DMS114 treated with DMSO at 0.1 percent for 48 hours (cell line): ENCODE measurements at regions not wholly inside any gene's neighbourhood (a gene's known extent, or its start where the extent isn't known, plus 50 kb on each side); places are given as distances from the start of the nearest gene placed in this dataset.
"Not testable (repeated sequence)": the region's sequence is repeated elsewhere in the genome, so short reads cannot be mapped to it uniquely, and the experiment has no call there.

Source experiments
- DNase-seq: peaks from one replicate; lab custom pipeline; 2025; ENCODE audit not compliant: unreplicated experiment; lab: John Stamatoyannopoulos, UW

DNA sequence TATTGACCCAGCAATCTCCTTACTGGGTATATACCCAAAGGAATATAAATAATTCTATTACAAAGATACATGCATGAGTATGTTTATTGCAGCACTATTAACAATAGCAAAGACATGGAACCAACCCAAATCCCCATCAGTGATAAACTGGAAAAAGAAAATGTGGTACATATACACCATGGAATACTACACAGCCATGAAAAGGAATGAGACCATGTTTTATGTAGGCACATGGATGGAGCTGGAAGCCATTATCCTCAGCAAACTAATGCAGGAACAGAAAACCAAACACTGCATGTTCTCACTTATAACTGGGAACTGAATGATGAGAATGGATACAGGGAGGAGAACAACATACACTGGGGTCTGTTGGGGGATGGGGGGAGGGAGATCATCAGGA is 489.7 kb upstream of the KLF6 start:
- not testable (repeated sequence) for DNase-seq

DNA sequence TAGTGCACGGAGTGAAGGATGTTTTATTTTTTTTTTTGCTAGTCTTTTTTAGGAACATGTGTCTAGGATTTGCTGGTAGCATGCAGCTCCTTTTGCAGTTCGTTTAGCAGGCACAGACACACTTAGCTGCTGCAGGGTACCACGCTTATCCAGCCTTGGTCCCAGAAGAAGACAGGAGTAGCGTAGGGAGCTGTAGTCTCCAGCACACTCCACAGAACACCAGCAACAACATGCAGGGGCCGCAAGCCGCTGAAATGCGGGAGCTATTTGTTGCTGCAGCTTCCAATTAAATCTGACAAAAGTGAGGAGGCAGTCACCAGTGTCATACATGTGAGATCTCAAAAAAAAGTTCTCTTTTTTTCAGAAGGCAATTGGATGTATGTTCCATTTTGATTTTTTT is 486.2 kb upstream of the KLF6 start:
- DNase-seq: no peak

DNA sequence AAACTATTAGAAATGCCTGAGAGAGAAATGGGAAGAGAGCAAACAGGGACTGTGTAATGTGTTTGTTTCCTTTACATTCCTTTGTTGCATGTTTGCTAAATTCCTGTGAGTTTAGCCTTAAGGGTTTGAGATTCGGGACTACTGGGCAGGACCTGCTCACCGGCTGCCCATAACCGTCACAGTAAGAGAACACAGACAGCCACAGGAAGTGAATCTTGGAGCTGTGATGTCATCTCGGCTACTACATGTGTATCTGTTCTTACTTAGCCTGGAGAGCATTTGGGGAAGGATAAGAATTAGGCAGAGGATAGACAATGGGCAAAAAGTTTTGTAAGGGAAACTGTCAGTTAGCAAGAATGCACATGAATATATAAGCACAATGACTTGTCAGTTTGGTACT is 485.1 kb upstream of the KLF6 start:
- no peak for DNase-seq

DNA sequence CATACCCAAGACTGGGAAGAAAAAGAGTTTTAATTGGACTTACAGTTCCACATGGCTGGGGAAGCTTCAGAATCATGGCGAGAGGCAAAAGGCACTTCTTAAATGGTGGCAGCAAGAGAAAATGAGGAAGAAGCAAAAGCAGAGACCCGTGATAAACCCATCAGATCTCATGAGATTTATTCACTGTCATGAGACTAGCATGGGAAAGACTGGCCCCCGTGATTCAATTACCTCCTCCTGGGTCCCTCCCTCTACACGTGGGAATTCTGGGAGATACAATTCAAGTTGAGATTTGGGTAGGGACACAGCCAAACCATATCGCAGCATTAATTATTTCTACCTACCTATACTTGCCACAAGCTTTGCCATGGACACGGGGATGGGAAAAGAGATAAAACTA is 483.5 kb upstream of the KLF6 start:
- not testable (repeated sequence) for DNase-seq

DNA sequence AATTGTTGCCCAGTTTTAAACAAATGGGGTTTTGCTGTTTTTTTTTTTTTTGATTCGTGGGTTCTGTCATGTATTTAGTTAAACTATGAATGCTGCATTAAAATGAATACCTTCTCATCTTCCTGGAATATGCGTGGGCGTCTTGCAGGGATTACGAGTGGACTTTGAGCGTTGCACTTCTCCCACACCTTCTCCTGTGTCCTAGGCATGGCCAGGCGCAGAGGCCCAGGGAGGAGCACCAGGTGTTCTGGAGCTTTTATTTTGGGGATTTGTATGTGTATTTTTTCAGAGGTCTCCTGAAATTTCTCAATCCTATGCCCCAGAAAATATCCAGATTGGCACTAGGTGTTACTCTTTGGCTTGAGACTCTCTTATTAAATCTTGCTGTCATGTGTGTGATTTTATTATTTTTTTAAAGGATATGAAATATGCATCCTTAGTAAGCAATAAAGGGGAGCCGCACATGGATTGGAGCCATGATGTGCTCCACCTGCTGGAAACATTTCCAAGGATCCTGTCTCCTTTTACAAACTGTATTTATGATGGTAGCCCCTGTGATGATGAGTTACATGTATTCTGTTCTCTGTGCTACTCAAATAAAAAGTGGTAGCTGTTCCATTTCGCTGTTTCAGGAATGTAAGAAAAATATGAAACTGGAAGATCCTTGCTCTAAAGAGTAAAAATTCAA is 482.2 kb upstream of the KLF6 start:
- DNase-seq: no peak

DNA sequence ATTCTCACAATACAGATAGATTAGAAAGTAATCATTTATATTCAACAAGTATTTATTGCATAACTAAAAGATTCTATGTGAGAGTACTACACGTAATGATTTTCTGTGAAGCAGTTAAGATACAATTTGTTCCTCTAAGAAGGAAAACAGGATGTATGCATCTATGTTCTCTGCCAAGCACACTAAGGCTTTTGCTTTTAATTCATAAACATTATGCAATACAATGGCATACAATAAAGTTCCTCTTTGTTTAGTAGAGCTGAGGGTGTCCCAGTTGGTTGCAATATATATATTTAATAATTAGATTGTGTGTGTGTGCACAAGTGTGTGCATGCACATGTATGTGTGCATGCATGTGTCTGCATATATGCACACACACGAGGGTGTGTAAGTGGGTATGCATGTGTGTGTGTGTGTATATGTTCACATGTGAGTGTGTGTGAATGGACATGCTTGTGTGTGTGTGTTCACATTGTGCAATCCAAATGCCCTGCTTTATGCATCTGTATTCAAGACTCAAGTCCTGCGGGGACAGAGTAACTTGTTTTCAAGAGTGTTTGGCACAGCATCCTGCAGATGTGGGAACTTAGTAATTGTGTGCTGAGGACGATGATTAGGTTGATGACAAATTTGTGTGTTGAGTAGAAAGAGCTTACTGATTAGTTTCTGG is 481.5 kb upstream of the KLF6 start:
- no peak for DNase-seq

DNA sequence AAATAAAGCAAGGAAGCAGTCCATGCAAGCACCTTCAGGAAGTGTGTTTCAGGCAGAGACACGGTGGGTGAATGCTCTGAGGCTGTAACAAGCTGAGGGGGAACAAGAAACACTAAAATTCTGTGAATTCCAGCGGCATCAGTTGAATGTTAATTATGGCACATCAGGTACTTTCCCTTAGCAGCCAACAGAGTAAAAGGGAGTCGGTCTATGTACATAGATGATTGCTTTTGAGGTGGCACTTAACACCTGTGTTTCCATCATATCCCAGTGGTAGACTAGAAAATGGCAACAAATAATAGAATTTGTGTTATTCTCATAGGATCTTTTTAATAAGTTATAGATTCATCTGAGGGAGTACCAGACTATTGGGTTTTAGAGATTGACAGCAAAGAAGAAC is 481.0 kb upstream of the KLF6 start:
- DNase-seq: no peak

DNA sequence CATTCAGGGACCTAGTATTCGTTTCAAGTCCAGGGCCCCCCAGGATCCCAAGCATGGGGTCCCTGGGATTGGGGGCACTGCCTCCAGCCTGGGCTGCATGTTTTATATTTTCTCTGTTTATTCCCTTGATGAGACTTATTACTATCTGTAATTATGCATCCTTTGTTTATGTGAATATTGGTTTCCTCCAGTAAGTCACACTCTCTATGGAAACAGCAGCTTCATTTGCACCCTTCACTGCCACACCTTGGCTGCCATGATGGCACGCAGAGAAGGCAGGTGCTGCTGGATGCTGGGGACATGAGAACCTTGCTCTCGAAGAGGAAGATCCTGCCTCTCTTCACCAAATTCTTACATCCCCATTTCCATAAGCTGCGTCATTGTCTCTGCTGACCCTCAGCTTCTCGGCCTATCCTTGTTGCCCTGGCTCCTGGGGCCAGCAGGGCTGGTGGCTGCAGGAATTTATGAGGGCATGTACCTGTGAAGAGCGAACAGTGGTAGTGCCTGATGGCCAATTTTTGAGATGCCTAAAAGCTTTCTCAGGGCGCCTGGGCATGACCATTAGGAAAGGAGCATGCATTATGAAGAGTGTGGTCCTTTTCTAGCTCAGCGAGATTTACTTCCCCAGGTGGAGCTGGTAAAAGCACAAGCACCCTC is 479.3 kb upstream of the KLF6 start:
- no peak for DNase-seq

DNA sequence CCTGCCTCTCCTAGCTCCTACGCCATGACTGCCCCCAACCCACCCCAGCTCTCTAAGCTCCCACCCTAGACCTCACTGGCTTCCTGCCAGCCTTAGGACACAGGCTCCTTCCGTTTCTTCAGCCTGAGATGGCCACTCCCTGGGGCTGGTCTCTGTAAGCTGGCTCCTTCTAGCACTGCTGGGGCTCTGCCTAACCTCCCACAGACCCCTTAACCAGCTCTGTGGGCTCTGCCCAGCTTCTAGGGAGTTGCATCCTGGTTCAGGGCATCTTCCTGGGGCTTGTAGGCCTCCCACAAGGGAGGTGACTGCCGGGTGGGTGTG is 478.6 kb upstream of the KLF6 start:
- no peak for DNase-seq

DNA sequence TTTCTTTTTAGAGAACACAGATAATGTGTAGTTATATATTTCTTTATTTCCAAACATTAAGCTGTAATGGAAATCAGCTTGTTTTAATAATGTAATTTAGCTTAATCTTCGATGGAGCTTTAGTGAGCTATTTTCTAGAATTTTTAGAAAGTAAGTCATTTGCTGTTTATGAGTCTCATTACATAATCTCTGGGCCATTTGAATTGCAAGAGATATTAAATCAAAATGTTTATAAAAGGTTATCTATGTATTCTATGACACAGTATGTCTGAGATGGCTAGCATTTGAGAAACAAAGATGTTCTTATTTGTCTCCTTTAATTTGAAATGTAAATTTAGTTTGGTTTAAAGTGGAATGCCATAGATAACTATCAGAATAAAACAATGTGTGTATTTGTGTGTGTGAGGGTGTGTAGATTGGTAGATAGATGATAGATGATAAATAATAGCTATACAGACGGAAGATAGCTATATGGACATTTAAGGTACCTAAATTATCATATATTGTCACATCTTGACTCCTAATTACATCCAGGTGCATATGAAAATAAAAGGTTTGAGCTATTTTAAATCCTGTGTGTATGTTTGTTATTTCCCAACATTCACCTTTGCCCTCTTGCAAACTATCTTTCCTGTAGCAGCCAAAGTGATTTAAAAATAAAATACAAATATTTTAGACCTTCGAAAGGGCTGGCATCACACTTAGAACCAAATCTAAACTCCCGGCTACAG is 478.0 kb upstream of the KLF6 start:
- no peak for DNase-seq

DNA sequence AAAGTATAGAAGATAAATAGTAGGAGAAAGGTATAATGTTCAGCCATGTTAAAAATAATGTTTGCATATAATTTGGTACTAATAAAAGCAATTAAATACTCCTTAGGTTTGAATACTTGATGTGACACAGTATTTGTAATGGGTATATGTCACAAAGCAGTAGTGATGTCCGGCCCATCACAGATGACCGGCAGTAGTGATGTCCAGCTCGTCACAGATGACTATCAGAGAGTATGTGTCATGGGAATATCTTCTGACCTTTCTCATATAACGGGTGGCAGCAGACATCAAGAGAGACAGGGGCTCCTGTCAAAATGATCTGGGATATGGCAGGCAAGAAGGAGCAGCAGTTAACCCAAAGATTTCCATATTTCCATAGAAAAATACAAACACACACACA is 477.4 kb upstream of the KLF6 start:
- DNase-seq: no peak

DNA sequence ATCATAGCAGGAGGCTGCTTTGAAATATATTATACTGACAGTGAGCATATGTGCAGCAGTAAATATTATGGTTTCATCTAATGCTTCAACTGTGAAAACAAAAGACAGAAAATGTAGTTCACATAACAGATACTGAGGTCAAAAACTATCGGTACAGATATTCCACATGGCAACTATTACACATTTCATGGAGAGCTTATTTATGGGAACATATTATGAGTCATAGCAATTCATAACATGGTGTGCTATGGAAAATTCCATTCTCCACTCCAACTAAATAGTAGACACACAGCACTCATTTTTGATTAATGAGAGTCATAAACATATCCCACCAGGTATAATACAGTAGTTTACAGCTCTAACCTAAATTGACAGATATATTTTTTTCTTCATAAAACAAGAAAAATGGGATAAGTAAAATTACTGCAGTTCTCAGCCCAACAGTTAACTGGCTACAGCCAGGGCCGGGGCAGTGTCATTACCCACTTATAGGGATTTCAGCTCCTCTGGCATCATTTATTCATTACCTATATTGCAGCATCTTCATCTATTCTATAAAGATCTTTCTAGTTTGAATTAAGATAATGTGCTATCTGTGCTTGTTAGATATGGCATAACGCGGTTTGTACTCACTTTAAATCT is 475.6 kb upstream of the KLF6 start:
- DNase-seq: no peak

DNA sequence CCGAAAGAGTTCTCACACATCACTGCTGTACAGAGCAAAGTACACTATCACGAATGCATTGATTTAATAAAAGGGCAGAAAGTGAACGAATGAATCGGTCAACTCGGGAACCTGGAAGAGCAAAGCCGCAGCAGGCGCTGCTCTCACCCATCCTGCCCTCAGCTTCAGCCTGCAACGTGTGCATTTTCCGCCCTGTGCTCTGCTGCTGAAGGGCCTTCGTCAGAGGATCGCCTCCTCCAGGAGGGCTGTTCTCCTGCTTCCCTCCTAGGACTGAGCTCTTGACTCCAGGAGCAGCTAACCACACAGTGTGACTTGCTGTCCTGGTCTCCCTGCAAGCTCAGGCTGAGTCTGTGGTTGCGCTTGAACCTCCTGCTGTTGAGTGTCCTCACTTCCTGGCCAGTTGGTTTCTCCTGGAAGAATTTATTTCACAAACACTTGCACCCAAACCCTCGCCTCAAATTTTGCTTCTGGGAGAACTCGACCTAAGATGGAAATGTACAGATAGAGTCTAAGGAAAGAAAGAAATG is 473.0 kb upstream of the KLF6 start:
- no peak for DNase-seq

DNA sequence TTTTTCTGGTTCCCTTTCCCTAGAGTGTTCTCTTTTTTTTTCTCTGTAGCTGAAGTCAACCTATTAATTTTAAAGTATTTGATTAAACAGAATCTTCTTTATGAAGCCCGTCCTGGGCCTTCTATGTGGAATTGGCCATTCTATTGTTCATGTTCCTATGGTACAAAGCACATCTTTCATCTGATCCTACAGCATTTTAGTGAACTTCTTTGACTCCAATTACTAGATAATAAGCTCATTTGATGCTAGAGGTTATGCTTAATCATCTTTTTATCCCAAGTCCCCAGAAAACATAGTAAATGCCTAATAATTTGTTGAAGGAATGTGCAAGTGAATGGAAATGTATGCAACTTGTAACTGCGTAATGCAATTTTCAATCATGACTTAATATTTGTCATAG is 472.0 kb upstream of the KLF6 start:
- no peak for DNase-seq

DNA sequence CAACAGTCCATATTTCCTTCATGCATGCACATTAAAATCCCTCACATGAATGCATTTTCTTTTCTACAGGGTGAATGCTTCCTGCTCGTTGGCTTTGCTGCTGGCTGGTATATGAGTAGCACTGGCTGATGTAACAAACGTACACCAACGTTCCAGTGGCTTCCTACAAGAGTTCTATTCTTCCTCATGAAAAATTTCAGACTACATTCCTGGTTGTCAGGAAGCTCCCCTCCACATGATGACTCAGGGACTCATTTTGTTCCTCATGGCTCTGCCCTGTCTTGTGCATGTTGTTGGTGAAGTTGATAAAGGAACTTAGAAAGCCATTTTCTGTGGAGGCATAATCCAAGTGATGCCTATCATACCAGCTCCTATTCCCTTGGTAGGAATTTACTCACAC is 470.7 kb upstream of the KLF6 start:
- no peak for DNase-seq

DNA sequence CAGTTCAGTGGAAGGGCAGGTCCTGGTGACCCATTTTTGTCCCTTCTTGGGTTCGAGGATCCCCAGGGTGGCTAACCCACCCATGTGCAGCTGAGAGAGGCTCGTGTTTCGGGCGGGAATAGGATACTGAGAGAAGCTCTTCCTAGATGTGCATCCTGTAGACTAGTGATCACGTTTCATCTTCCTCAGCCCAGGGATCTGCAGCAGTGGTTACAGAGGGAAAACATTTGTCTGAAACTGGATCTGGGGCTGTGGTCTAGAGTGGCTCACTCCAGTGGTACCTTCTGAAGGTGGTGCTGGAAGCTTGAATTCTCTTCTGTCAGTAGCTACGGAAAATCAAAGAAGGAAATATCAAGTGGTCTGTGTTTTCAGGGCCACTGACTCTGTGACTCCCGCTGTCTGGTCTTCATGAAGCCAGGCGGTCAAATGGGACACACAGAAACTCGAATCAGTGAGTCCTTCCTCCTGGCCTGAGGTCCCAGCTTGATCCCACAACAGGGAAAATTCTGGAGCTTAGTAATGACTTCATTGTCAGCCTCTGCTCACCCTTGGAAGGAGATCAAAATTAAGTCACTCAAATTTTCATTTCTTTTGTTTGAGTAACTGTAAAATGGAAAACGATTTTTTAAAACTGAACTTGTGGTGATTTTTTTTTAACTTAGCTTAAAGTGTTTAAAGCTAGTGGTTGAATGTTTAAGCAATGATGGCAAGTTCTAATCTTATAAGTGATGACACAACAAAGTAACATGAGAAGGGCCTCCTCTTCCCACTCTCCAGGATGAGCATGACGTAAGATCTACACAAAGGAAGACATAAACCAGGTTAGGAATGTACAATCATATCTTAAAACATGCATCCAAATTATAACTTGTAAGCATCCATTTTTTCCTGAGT is 469.3 kb upstream of the KLF6 start:
- DNase-seq: no peak

DNA sequence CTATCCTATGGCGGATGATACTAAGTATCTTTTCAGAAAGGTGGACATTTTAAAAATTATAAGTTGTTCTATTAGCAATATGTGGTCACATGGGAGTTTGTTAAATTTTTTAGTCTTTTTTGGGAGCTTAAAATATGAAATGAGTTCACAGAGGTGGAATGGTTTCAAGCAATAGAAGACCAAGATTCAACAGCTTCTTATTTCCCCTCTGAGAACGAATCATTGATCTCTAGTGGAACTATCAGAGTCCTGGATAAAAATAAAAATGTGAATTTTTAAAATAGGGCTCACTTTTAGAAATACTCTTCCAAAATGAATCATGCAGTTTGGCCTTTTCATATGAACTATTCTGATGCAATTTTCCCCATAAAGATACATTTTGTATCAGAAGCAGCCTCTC is 467.7 kb upstream of the KLF6 start:
- no peak for DNase-seq

DNA sequence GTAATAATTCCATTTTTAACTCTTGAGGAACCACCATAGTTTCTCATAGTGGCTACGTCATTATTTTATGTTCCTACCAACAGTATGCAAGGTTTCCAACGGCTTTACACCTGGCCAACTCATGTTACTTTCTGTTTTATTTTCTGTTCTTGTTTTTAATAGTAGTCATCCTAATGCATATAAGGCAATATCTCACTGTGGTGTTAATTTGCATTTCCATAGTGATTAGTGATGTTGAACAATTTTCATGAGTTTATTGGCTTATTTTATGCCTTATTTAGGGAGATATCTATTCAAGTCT is 465.5 kb upstream of the KLF6 start:
- no peak for DNase-seq

DNA sequence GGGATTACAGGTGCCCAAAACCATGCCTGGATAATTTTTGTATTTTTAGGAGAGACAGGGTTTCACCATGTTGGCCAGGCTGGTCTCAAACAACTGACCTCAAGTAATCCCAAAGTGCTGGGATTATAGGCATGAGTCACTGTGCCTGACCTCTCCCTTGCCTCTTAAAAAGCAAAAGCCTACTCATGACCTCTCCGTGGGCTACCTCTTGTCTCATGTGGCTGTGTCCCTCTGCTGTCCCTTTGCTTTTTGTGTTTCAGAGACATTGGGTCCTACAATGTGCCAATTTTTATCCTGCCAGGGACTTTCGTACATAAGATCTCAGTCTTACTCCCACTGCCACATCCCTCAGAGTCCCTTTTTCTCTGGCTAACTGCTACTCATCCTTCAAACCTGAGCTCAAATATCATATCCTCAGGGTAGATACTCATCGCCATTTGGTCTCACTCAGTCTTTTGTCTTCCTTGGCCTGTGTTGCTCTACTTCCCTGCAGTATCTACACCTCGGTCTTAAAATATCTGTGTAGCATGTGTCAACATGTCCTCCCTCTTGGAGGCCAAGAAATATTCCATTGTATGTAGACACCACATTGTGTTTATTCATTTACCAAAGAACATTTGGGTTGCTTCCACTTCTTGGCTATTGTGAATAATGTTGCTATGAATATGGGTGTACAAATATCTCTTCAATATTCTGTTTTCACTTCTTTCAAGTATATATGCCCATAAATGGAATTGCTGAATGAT is 465.0 kb upstream of the KLF6 start:
- no peak for DNase-seq

DNA sequence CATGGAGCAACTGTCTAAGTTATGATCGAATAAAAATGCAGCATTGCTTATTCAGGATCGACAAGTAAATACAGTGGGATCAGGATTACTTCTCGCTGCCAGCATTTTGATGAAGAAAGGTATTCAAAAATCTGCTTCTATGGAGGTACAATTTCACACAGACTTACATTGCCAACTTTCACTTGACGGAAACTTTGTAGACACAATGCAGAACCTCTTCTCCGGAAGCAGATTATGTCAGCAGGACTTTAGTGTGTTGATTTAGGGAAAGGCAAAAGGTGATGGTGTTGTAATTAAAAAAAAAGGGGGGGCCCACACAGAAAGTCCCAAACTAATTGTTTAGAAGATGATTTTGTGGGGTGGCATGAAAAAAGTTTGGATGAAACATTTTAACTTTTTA is 462.4 kb upstream of the KLF6 start:
- DNase-seq: no peak
